Fibroblast of villous mesenchyme (primary cell): ENCODE measurements at regions not wholly inside any gene's neighbourhood (a gene's known extent, or its start where the extent isn't known, plus 50 kb on each side); places are given as distances from the start of the nearest gene placed in this dataset.

Experiments
- DNase-seq: peaks from one replicate; pipeline ENCODE4 v3.0.0-alpha.2; 2010; ENCODE audit warnings: low read depth
- H3K4me3 ChIP-seq: 2 replicates; pipeline ENCODE4 v1.5.1; 2011; ENCODE audit warnings: low read depth, mild to moderate bottlenecking, low read length
- CTCF ChIP-seq: IDR thresholded peaks from 2 replicates; pipeline ENCODE4 v1.5.1; 2012; ENCODE audit warnings: low read depth, mild to moderate bottlenecking, low read length; ENCODE audit not compliant: insufficient read depth

- no peak for DNase-seq
- no peak for TF ChIP-seq CTCF
- no peak overlapping the region for H3K4me3 ChIP-seq
These were observed 74.6 kb upstream of the PTGFRN start for GRCh38 chr1:116835161-116835560.

GRCh38 chr1:116836099-116836498 is 73.6 kb upstream of the PTGFRN start:
- no peak for DNase-seq
- TF ChIP-seq CTCF: no peak
- H3K4me3 ChIP-seq: no peak overlapping the region

- H3K4me3 ChIP-seq: no peak overlapping the region
- TF ChIP-seq CTCF: no peak
- DNase-seq: no peak
These were observed 68.0 kb upstream of the PTGFRN start for GRCh38 chr1:116841569-116842344.

GRCh38 chr1:116842654-116843053 is 67.1 kb upstream of the PTGFRN start:
- DNase-seq: peak; percentile 32
- peak; percentile 37 for TF ChIP-seq CTCF
- no peak overlapping the region for H3K4me3 ChIP-seq

- TF ChIP-seq CTCF: no peak
- no peak overlapping the region for H3K4me3 ChIP-seq
- no peak for DNase-seq
These were observed 64.9 kb upstream of the PTGFRN start for GRCh38 chr1:116844775-116845174.

GRCh38 chr1:116847190-116847589 is 62.5 kb upstream of the PTGFRN start:
- TF ChIP-seq CTCF: no peak
- no peak overlapping the region for H3K4me3 ChIP-seq
- no peak for DNase-seq
